ENCODE measurements at regions not wholly inside any gene's neighbourhood (a gene's known extent, or its start where the extent isn't known, plus 50 kb on each side); places are given as distances from the start of the nearest gene placed in this dataset.

- no peaks in the 10 kb centered on the region for H4K20me1 ChIP-seq (ENCODE audit: insufficient read depth, low read length, poor library complexity, severe bottlenecking)
- no peaks in the 10 kb centered on the region for H3K4me1 ChIP-seq (ENCODE audit: insufficient read depth, low read length, poor library complexity, severe bottlenecking)
- no peak overlapping the region for H2AFZ ChIP-seq (ENCODE audit: low read length)
- H3K27me3 ChIP-seq (ENCODE audit: insufficient read depth, low read length, poor library complexity, severe bottlenecking) = no peaks in the 10 kb centered on the region
- no peak overlapping the region for H3K9ac ChIP-seq (ENCODE audit: low read depth, low read length, poor library complexity, severe bottlenecking)
- no peaks in the 10 kb centered on the region for H3F3A ChIP-seq (ENCODE audit: low read depth)
- H3K4me2 ChIP-seq (ENCODE audit: low read depth, low read length, poor library complexity, severe bottlenecking) = no peak overlapping the region
- no peaks in the 10 kb centered on the region for H3K36me3 ChIP-seq (ENCODE audit: insufficient read depth, low read length)
- no peaks in the 10 kb centered on the region for H3K9me3 ChIP-seq (ENCODE audit: insufficient read depth, low read depth, low read length)
- no peaks in the 10 kb centered on the region for H3K9me2 ChIP-seq (replicated peaks; ENCODE audit: low read depth, low read length)
- H3K4me3 ChIP-seq (ENCODE audit: low read length, poor library complexity, severe bottlenecking) = no peak overlapping the region
- TF ChIP-seq EZH2phosphoT487 (IDR thresholded peaks at IDR 0.05; ENCODE audit: borderline replicate concordance) (no peak), CTCF (conservative IDR thresholded peaks at IDR 0.05; ENCODE audit: low read length) (no peak)
- H3K79me2 ChIP-seq (ENCODE audit: insufficient read depth, low read length) = no peaks in the 10 kb centered on the region
These were observed 193.4 kb upstream of the MID1 start for GRCh38 chrX:10813761-10814160.

- Histone ChIP-seq H3K9ac (ENCODE audit: low read depth, low read length, poor library complexity, severe bottlenecking) (no peak overlapping the region), H3K9me2 (replicated peaks; ENCODE audit: low read depth, low read length) (no peaks in the 10 kb centered on the region), H3K27me3 (ENCODE audit: insufficient read depth, low read length, poor library complexity, severe bottlenecking) (no peaks in the 10 kb centered on the region), H2AFZ (ENCODE audit: low read length) (no peak overlapping the region), H3K4me2 (ENCODE audit: low read depth, low read length, poor library complexity, severe bottlenecking) (no peak overlapping the region), H3K79me2 (ENCODE audit: insufficient read depth, low read length) (no peaks in the 10 kb centered on the region), H4K20me1 (ENCODE audit: insufficient read depth, low read length, poor library complexity, severe bottlenecking) (no peaks in the 10 kb centered on the region), H3K9me3 (ENCODE audit: insufficient read depth, low read depth, low read length) (no peaks in the 10 kb centered on the region), H3K4me1 (ENCODE audit: insufficient read depth, low read length, poor library complexity, severe bottlenecking) (no peaks in the 10 kb centered on the region), H3F3A (ENCODE audit: low read depth) (no peaks in the 10 kb centered on the region), H3K36me3 (ENCODE audit: insufficient read depth, low read length) (no peaks in the 10 kb centered on the region), H3K4me3 (ENCODE audit: low read length, poor library complexity, severe bottlenecking) (no peak overlapping the region)
- TF ChIP-seq CTCF (conservative IDR thresholded peaks at IDR 0.05; ENCODE audit: low read length) (no peak), EZH2phosphoT487 (IDR thresholded peaks at IDR 0.05; ENCODE audit: borderline replicate concordance) (no peak)
These were observed 198.3 kb upstream of the MID1 start for GRCh38 chrX:10818651-10819050.

GRCh38 chrX:10819973-10820372 lies 199.6 kb upstream of the MID1 start:
- H3K9ac ChIP-seq (ENCODE audit: low read depth, low read length, poor library complexity, severe bottlenecking) = no peak overlapping the region
- H3K9me2 ChIP-seq (replicated peaks; ENCODE audit: low read depth, low read length) = no peaks in the 10 kb centered on the region
- no peak overlapping the region for H3K4me3 ChIP-seq (ENCODE audit: low read length, poor library complexity, severe bottlenecking)
- H3K9me3 ChIP-seq (ENCODE audit: insufficient read depth, low read depth, low read length) = no peaks in the 10 kb centered on the region
- H3K79me2 ChIP-seq (ENCODE audit: insufficient read depth, low read length) = no peaks in the 10 kb centered on the region
- no peaks in the 10 kb centered on the region for H3K27me3 ChIP-seq (ENCODE audit: insufficient read depth, low read length, poor library complexity, severe bottlenecking)
- H4K20me1 ChIP-seq (ENCODE audit: insufficient read depth, low read length, poor library complexity, severe bottlenecking) = no peaks in the 10 kb centered on the region
- no peaks in the 10 kb centered on the region for H3K4me1 ChIP-seq (ENCODE audit: insufficient read depth, low read length, poor library complexity, severe bottlenecking)
- no peak for TF ChIP-seq CTCF (conservative IDR thresholded peaks at IDR 0.05; ENCODE audit: low read length)
- no peak for TF ChIP-seq EZH2phosphoT487 (IDR thresholded peaks at IDR 0.05; ENCODE audit: borderline replicate concordance)
- H3K36me3 ChIP-seq (ENCODE audit: insufficient read depth, low read length) = no peaks in the 10 kb centered on the region
- H3F3A ChIP-seq (ENCODE audit: low read depth) = no peaks in the 10 kb centered on the region
- no peak overlapping the region for H2AFZ ChIP-seq (ENCODE audit: low read length)
- no peak overlapping the region for H3K4me2 ChIP-seq (ENCODE audit: low read depth, low read length, poor library complexity, severe bottlenecking)
